Smooth muscle cell (in vitro differentiated cells): ENCODE measurements at regions not wholly inside any gene's neighbourhood (a gene's known extent, or its start where the extent isn't known, plus 50 kb on each side); places are given as distances from the start of the nearest gene placed in this dataset.

Source experiments
- DNase-seq: peaks from one replicate; lab custom pipeline; 2025; ENCODE audit not compliant: unreplicated experiment; lab: John Stamatoyannopoulos, UW
- H2AFZ ChIP-seq: fragments of 200-600 bp; sonication (generic); 2 replicates; pipeline ENCODE4 v1.6.0; 2016; ENCODE audit warnings: antibody characterized with exemption, low read depth, mild to moderate bottlenecking
- H3F3A ChIP-seq: fragments of 200-600 bp; sonication (generic); 2 replicates; pipeline ENCODE4 v1.6.0; 2017; ENCODE audit warnings: antibody characterized with exemption, low read depth
- H3K27ac ChIP-seq: fragments of 200-600 bp; sonication (generic); 2 replicates; pipeline ENCODE4 v1.5.1; 2016; ENCODE audit warnings: low read depth, mild to moderate bottlenecking
- H3K27me3 ChIP-seq: fragments of 200-600 bp; sonication (generic); 2 replicates; pipeline ENCODE4 v1.6.1; 2016; ENCODE audit warnings: low read depth, mild to moderate bottlenecking
- H3K36me3 ChIP-seq: fragments of 200-600 bp; sonication (generic); 2 replicates; pipeline ENCODE4 v1.5.1; 2016; ENCODE audit warnings: low read depth
- H3K4me1 ChIP-seq: fragments of 200-600 bp; sonication (generic); 2 replicates; pipeline ENCODE4 v1.5.1; 2016; ENCODE audit warnings: low read depth
- H3K4me2 ChIP-seq: fragments of 200-600 bp; sonication (generic); 2 replicates; pipeline ENCODE4 v1.6.0; 2016; ENCODE audit warnings: mild to moderate bottlenecking
- H3K4me3 ChIP-seq: fragments of 200-600 bp; sonication (generic); 2 replicates; pipeline ENCODE4 v1.5.1; 2016; ENCODE audit warnings: mild to moderate bottlenecking
- H3K79me2 ChIP-seq: fragments of 200-600 bp; sonication (generic); 2 replicates; pipeline ENCODE4 v1.6.0; 2016; ENCODE audit warnings: low read depth, mild to moderate bottlenecking
- H3K9ac ChIP-seq: fragments of 200-600 bp; sonication (generic); 2 replicates; pipeline ENCODE4 v1.6.0; 2016; ENCODE audit warnings: low read depth
- H3K9me3 ChIP-seq: fragments of 200-600 bp; sonication (generic); replicated peaks from 2 replicates; pipeline ENCODE4 v1.5.1; 2016; ENCODE audit warnings: low read depth
- H4K20me1 ChIP-seq: fragments of 200-600 bp; sonication (generic); 2 replicates; pipeline ENCODE4 v1.6.0; 2016; ENCODE audit warnings: low read depth
- WGBS: methylation state at CpG from one replicate; pipeline ENCODE4 v1.1.7; 2016; ENCODE audit warnings: low lambda C conversion rate; 5-methylcytosine and 5-hydroxymethylcytosine counted together
- TF ChIP-seq, protein P1 (sequence below): fragments of 200-600 bp; sonication (generic); IDR thresholded peaks from 2 replicates; pipeline ENCODE4 v1.5.1; 2017; ENCODE audit warnings: borderline replicate concordance, mild to moderate bottlenecking, antibody characterized with exemption; ENCODE audit not compliant: insufficient read depth, poor library complexity, severe bottlenecking

DNA sequence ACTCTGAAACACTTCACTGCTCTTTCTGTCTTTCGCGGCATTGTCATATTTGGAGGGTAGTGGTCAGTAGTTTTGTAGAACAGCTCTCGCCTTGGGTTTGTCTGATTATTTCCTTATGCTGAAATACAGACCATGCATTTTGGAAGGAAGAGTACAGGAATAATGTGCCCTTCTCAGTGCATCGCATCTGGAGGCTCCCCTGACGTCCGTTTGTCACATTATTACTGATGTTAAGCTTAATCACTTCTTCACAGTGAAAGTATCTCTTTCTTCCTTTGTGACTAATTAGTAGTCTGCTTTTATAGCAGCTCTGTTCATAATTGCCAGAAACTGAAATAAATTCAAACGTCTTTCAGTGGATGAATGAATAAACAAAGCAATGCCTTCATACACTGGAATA, 85.7 kb upstream of the CXADR start:
- TF ChIP-seq, protein P1, sequence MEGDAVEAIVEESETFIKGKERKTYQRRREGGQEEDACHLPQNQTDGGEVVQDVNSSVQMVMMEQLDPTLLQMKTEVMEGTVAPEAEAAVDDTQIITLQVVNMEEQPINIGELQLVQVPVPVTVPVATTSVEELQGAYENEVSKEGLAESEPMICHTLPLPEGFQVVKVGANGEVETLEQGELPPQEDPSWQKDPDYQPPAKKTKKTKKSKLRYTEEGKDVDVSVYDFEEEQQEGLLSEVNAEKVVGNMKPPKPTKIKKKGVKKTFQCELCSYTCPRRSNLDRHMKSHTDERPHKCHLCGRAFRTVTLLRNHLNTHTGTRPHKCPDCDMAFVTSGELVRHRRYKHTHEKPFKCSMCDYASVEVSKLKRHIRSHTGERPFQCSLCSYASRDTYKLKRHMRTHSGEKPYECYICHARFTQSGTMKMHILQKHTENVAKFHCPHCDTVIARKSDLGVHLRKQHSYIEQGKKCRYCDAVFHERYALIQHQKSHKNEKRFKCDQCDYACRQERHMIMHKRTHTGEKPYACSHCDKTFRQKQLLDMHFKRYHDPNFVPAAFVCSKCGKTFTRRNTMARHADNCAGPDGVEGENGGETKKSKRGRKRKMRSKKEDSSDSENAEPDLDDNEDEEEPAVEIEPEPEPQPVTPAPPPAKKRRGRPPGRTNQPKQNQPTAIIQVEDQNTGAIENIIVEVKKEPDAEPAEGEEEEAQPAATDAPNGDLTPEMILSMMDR, result no peak
- no peak overlapping the region for H2AFZ ChIP-seq
- H3K9ac ChIP-seq, result no peak overlapping the region
- H3K36me3 ChIP-seq, result no peaks in the 10 kb centered on the region
- no peak overlapping the region for H3K4me3 ChIP-seq
- no peak for DNase-seq
- H3K4me2 ChIP-seq, result no peak overlapping the region
- no peaks in the 10 kb centered on the region for H3K9me3 ChIP-seq
- no peak overlapping the region for H3K27ac ChIP-seq
- H3K27me3 ChIP-seq, result no peaks in the 10 kb centered on the region
- H4K20me1 ChIP-seq, result no peaks in the 10 kb centered on the region
- no peaks in the 10 kb centered on the region for H3K4me1 ChIP-seq
- WGBS, result 86% methylated on average over 7 of the region's 7 CpGs
- no peaks in the 10 kb centered on the region for H3K79me2 ChIP-seq
- no peaks in the 10 kb centered on the region for H3F3A ChIP-seq

DNA sequence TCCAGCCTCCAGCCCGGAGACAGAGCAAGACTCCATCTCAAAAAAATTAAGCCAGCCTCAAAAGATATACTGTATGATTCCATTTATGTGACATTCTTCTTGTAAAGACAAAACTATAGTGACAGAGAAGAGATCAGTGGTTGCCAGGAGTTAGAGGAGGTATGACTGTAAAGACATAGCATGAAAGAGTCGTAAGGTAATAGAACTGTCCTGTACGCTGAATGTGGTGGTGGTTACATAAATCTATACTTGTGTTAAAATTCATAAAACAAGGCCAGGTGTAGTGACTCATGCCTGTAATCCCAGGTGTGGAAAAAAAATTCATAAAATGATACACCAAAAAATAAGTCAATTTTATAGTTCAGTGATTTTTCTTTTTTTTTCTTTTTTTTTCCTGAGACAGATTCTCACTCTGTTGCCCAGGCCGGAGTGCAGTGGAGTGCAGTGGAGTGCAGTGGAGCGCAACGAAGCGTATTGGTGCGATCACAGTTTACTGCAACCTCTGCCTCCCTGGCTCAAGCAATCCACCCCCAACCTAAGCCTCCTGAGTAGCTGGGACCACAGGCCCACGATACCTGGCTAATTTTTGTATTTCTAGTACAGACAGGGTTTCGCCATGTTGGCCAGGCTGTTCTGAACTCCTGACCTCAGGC, 84.9 kb upstream of the CXADR start:
- Histone ChIP-seq H3F3A (no peaks in the 10 kb centered on the region), H3K4me2 (no peak overlapping the region), H3K4me3 (no peak overlapping the region), H2AFZ (no peak overlapping the region), H3K4me1 (no peaks in the 10 kb centered on the region), H4K20me1 (no peaks in the 10 kb centered on the region), H3K9ac (no peak overlapping the region), H3K79me2 (no peaks in the 10 kb centered on the region), H3K27ac (no peak overlapping the region), H3K36me3 (no peaks in the 10 kb centered on the region), H3K9me3 (no peaks in the 10 kb centered on the region), H3K27me3 (no peaks in the 10 kb centered on the region)
- no peak for DNase-seq
- TF ChIP-seq, protein P1, result no peak
- 83% methylated on average over 10 of the region's 10 CpGs for WGBS

DNA sequence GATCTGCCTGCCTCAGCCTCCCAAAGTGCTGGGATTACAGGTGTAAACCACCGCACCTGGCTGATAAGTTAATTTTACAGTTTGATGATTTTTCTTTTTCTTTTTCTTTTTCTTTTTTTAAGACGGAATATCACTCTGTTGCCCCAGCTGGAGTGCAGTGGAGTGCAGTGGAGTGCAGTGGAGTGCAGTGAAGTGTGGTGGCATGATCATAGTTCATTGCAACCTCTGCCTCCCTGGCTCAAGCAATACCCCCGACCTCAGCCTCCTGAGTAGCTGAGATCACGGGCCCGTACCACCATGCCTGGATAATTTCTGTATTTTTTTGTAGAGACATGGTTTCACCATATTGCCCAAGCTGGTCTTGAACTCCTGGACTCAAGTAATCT, 84.4 kb upstream of the CXADR start:
- TF ChIP-seq, protein P1, result no peak
- Histone ChIP-seq H3F3A (no peaks in the 10 kb centered on the region), H3K36me3 (no peaks in the 10 kb centered on the region), H3K27ac (no peak overlapping the region), H3K79me2 (no peaks in the 10 kb centered on the region), H3K9me3 (no peaks in the 10 kb centered on the region), H2AFZ (no peak overlapping the region), H3K4me3 (no peak overlapping the region), H4K20me1 (no peaks in the 10 kb centered on the region), H3K9ac (no peak overlapping the region), H3K4me2 (no peak overlapping the region), H3K27me3 (no peaks in the 10 kb centered on the region), H3K4me1 (no peaks in the 10 kb centered on the region)
- 95% methylated on average over 5 of the region's 5 CpGs for WGBS
- DNase-seq, result no peak

DNA sequence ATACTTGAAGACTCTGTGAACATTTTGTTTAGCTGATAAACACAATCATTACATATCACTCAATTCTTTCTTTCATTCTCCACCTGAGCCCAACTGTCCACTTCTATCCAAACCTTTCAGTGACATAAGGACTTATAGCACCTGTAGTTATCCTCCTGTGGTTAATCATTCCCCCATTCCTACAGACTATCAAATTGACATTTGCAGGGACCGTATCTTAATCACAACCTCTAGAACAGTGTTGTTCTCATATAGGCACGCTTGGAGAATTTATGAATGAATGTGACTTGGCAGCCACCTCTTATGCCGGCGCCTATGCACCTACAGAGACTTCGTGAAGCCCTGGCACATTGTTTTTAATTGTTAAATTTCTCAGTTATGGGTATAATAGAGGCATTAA, 83.9 kb upstream of the CXADR start:
- H3K9ac ChIP-seq, result no peak overlapping the region
- TF ChIP-seq, protein P1, result no peak
- no peaks in the 10 kb centered on the region for H3K79me2 ChIP-seq
- no peaks in the 10 kb centered on the region for H4K20me1 ChIP-seq
- no peaks in the 10 kb centered on the region for H3K27me3 ChIP-seq
- H3K4me3 ChIP-seq, result no peak overlapping the region
- WGBS, result 94% methylated on average over 5 of the region's 5 CpGs
- no peak for DNase-seq
- no peaks in the 10 kb centered on the region for H3F3A ChIP-seq
- no peaks in the 10 kb centered on the region for H3K9me3 ChIP-seq
- H2AFZ ChIP-seq, result no peak overlapping the region
- H3K4me1 ChIP-seq, result no peaks in the 10 kb centered on the region
- no peaks in the 10 kb centered on the region for H3K36me3 ChIP-seq
- no peak overlapping the region for H3K27ac ChIP-seq
- H3K4me2 ChIP-seq, result no peak overlapping the region
